GM10266 (cell line): ENCODE measurements at regions not wholly inside any gene's neighbourhood (a gene's known extent, or its start where the extent isn't known, plus 50 kb on each side); places are given as distances from the start of the nearest gene placed in this dataset.

Experiments
- DNase-seq: peaks from one replicate; pipeline ENCODE4 v3.0.0; 2012; ENCODE audit errors: extremely low spot score
- TF ChIP-seq, protein P1 (sequence below): IDR thresholded peaks from 2 replicates; pipeline ENCODE4 v1.5.1; 2012; ENCODE audit warnings: mild to moderate bottlenecking, low read depth; ENCODE audit not compliant: control insufficient read depth, insufficient read depth; ENCODE audit errors: missing control alignments

DNA sequence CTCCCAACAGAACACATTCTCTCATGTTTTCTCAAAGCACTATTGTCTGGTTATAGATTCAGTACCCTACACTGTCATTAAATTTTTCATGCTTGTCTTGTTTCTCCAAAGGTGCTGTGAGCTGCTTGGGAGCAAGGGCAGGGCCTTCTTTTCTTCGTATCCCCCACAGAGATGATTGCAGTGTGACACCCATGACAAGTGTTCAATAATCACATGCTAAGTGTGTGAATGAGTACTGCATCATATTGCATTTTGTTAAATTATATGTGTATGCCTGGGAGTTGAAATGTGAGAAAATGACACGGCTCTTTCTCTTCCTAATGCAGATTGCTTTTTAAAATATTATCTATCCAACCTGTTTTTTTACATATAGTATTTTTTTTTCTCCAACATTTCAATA lies 57.3 kb upstream of the MAGI3 start:
- no peak for DNase-seq
- TF ChIP-seq, protein P1, sequence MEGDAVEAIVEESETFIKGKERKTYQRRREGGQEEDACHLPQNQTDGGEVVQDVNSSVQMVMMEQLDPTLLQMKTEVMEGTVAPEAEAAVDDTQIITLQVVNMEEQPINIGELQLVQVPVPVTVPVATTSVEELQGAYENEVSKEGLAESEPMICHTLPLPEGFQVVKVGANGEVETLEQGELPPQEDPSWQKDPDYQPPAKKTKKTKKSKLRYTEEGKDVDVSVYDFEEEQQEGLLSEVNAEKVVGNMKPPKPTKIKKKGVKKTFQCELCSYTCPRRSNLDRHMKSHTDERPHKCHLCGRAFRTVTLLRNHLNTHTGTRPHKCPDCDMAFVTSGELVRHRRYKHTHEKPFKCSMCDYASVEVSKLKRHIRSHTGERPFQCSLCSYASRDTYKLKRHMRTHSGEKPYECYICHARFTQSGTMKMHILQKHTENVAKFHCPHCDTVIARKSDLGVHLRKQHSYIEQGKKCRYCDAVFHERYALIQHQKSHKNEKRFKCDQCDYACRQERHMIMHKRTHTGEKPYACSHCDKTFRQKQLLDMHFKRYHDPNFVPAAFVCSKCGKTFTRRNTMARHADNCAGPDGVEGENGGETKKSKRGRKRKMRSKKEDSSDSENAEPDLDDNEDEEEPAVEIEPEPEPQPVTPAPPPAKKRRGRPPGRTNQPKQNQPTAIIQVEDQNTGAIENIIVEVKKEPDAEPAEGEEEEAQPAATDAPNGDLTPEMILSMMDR, result no peak

DNA sequence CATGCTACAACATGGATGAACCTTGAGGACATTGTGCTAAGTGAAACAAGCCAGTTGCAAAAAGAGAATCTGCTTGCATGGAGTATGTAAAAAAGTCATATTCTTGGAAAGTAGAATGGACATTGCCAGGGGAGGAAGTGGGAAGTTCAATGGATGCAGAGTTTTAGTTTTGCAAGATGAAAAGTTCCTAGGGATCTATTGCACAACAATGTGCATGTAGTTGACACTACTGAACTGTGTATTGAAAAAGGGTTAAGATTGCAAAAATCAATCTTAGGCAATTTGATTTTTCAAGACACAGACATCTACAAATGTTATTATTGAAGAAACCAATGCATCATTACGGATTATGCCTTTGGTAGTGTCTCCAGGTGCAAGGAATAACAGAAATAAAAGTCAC lies 50.3 kb upstream of the MAGI3 start:
- TF ChIP-seq, protein P1, result no peak
- DNase-seq, result no peak
